ENCODE measurements at regions not wholly inside any gene's neighbourhood (a gene's known extent, or its start where the extent isn't known, plus 50 kb on each side); places are given as distances from the start of the nearest gene placed in this dataset.

DNA sequence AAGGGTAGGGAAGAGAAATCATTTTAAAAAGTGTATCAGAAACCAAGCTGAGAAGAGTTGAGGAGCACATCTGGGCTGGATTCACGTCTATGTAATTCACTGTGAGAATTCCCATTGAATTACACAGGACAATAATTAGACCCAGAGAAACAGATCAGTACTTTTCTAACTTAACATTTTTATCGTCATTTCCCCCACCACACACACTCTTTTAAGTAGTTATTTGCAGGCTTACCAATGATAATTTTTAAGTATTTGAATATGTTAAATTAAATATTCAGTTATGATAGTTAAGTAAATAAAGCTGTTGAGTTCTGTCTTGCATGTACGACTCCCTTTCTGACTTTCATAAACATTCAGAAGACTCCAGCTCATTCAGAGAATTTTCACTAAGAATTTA is 165.4 kb upstream of the PITX2 start:
- no peak for TF ChIP-seq CTCF (IDR thresholded peaks at IDR 0.05)
- no peak for TF ChIP-seq POLR2A (IDR thresholded peaks at IDR 0.05)
- H3K27me3 ChIP-seq: no peaks in the 10 kb centered on the region
- WGBS (ENCODE audit: insufficient coverage, low coverage, low lambda C conversion rate, missing lambda C conversion rate): 41% methylated on average over 3 of the region's 3 CpGs
- no peak for ATAC-seq
- no peak overlapping the region for H3K27ac ChIP-seq
- no peaks in the 10 kb centered on the region for H3K4me1 ChIP-seq
- DNase-seq: no peak
- H3K36me3 ChIP-seq: no peaks in the 10 kb centered on the region
- H3K4me3 ChIP-seq: no peak overlapping the region
- H3K9me3 ChIP-seq: peaks cover 0 to 4% (median 0%) of the 10 kb centered on the region in 4 donors
- intact Hi-C loops (cut with DNase I): no loop called here

DNA sequence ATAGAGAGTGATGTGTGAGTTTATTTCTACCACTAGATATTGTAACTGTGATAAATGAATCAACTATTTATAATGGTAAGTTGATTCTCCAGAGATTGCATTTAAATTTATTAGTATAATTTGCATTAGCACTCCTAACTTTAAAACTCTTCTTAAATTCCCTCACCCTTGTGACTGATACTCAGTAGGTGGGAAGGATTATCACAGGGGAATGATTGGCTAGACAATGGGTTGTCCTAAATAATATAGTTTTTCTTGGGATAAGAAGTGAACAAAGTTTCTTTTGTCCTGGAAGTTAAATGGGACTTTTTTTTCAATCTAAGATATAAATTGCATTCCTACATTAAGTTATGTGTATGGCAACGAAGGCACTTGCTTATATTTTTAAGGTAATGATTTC is 169.2 kb upstream of the PITX2 start:
- WGBS (ENCODE audit: insufficient coverage, low coverage, low lambda C conversion rate, missing lambda C conversion rate): 16% methylated on average over 1 of the region's 1 CpG
- TF ChIP-seq POLR2A (IDR thresholded peaks at IDR 0.05) (no peak), CTCF (IDR thresholded peaks at IDR 0.05) (no peak)
- Histone ChIP-seq H3K9me3 (no peaks in the 10 kb centered on the region), H3K27ac (no peak overlapping the region), H3K4me1 (no peaks in the 10 kb centered on the region), H3K4me3 (no peak overlapping the region), H3K27me3 (no peaks in the 10 kb centered on the region), H3K36me3 (no peaks in the 10 kb centered on the region)
- DNase-seq: no peak
- intact Hi-C loops (cut with DNase I): no loop called here
- no peak for ATAC-seq

DNA sequence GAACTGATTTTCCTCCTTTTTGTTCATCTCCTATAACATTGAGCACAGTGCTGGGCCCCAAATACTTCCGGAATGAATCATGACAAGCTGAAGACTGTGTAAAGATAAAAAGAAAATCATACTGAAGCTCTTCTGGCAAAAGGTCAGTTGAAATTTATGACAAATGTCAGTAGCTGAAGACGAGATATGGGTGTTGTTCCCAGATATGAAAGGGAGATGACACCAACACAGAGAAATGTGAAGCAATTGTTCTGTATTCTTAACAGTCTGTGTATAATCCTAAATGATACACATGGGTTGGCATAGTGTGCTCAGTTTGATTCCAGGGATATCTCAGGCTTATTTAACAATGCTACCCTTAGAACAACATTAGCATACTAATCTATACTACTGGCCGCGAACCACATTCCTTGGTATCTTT is 170.5 kb upstream of the PITX2 start:
- ATAC-seq (no peak), DNase-seq (no peak)
- Histone ChIP-seq H3K27ac (no peak overlapping the region), H3K4me1 (no peaks in the 10 kb centered on the region), H3K9me3 (no peaks in the 10 kb centered on the region), H3K36me3 (no peaks in the 10 kb centered on the region), H3K4me3 (no peak overlapping the region), H3K27me3 (no peaks in the 10 kb centered on the region)
- intact Hi-C loops (cut with DNase I): no loop called here
- TF ChIP-seq CTCF (IDR thresholded peaks at IDR 0.05): no peak
- no peak for TF ChIP-seq POLR2A (IDR thresholded peaks at IDR 0.05)
- WGBS (ENCODE audit: insufficient coverage, low coverage, low lambda C conversion rate, missing lambda C conversion rate): 49% methylated on average over 4 of the region's 4 CpGs

- Histone ChIP-seq H3K36me3 (no peaks in the 10 kb centered on the region), H3K27ac (no peak overlapping the region), H3K4me3 (no peak overlapping the region), H3K4me1 (no peaks in the 10 kb centered on the region), H3K9me3 (no peaks in the 10 kb centered on the region), H3K27me3 (no peaks in the 10 kb centered on the region)
- TF ChIP-seq POLR2A (IDR thresholded peaks at IDR 0.05) (no peak), CTCF (IDR thresholded peaks at IDR 0.05) (no peak)
- no peak for ATAC-seq
- 31% methylated on average over 2 of the region's 5 CpGs for WGBS (ENCODE audit: insufficient coverage, low coverage, low lambda C conversion rate, missing lambda C conversion rate)
- no peak for DNase-seq
- intact Hi-C loops (cut with DNase I): no loop called here
Measured at GRCh38 chr4:110793890-110794554, 171.1 kb upstream of the PITX2 start.

DNA sequence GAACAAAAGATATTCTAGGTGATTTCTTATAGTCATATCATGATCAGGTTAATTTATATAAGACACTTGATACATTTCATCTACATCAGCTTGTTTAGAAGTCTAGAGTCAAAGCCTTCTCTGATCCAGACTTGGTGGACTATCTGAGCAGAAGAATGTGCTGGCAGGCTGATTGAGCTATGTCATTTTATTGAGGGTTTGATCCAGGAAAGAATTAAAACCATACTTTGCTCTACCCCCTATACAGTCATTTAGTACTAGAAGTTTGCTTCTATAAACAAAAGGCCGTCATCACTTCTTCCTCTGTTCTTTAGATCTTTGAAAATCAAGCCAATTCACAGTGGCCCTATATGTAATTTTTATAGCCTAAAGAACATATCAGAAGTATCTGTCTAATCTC is 173.1 kb upstream of the PITX2 start:
- Histone ChIP-seq H3K27me3 (no peaks in the 10 kb centered on the region), H3K27ac (no peak overlapping the region), H3K4me1 (no peaks in the 10 kb centered on the region), H3K4me3 (no peak overlapping the region), H3K36me3 (no peaks in the 10 kb centered on the region), H3K9me3 (no peaks in the 10 kb centered on the region)
- no peak for TF ChIP-seq CTCF (IDR thresholded peaks at IDR 0.05)
- TF ChIP-seq POLR2A (IDR thresholded peaks at IDR 0.05): no peak
- 67% methylated on average over 1 of the region's 1 CpG for WGBS (ENCODE audit: insufficient coverage, low coverage, low lambda C conversion rate, missing lambda C conversion rate)
- ATAC-seq (no peak), DNase-seq (no peak)
- intact Hi-C loops (cut with DNase I): no loop called here

All from right lobe of liver (tissue), 6 donors.